ENCODE measurements at regions not wholly inside any gene's neighbourhood (a gene's known extent, or its start where the extent isn't known, plus 50 kb on each side); places are given as distances from the start of the nearest gene placed in this dataset.
"Not testable (repeated sequence)": the region's sequence is repeated elsewhere in the genome, so short reads cannot be mapped to it uniquely, and the experiment has no call there.

GRCh38 chr13:53285896-53286430 is 257.4 kb downstream of the OLFM4 start:
- H3K27me3 ChIP-seq (ENCODE audit: control insufficient read depth, insufficient read depth, low read length), result peaks cover 17% of the 10 kb centered on the region
- H3K4me1 ChIP-seq (ENCODE audit: control insufficient read depth, low read depth, low read length), result no peaks in the 10 kb centered on the region
- no peak overlapping the region for H3K4me3 ChIP-seq (ENCODE audit: low read length)
- no peak overlapping the region for H3K27ac ChIP-seq (ENCODE audit: low read length)
- no peaks in the 10 kb centered on the region for H3K36me3 ChIP-seq (ENCODE audit: control insufficient read depth, low read depth, low read length)
- no peak overlapping the region for H3K9ac ChIP-seq (ENCODE audit: low read length)
- no peaks in the 10 kb centered on the region for H3K9me3 ChIP-seq (ENCODE audit: control insufficient read depth, low read depth, low read length)

- peaks cover 17% of the 10 kb centered on the region for H3K4me1 ChIP-seq (ENCODE audit: control insufficient read depth, low read depth, low read length)
- no peaks in the 10 kb centered on the region for H3K36me3 ChIP-seq (ENCODE audit: control insufficient read depth, low read depth, low read length)
- H3K27ac ChIP-seq (ENCODE audit: low read length), result no peak overlapping the region
- H3K4me3 ChIP-seq (ENCODE audit: low read length), result no peak overlapping the region
- H3K9me3 ChIP-seq (ENCODE audit: control insufficient read depth, low read depth, low read length), result no peaks in the 10 kb centered on the region
- no peak overlapping the region for H3K9ac ChIP-seq (ENCODE audit: low read length)
- no peaks in the 10 kb centered on the region for H3K27me3 ChIP-seq (ENCODE audit: control insufficient read depth, insufficient read depth, low read length)
Observed at GRCh38 chr13:53298396-53298795, 269.8 kb downstream of the OLFM4 start.

- H3K9ac ChIP-seq (ENCODE audit: low read length), result no peak overlapping the region
- H3K27ac ChIP-seq (ENCODE audit: low read length), result no peak overlapping the region
- H3K27me3 ChIP-seq (ENCODE audit: control insufficient read depth, insufficient read depth, low read length), result no peaks in the 10 kb centered on the region
- H3K9me3 ChIP-seq (ENCODE audit: control insufficient read depth, low read depth, low read length), result no peaks in the 10 kb centered on the region
- no peaks in the 10 kb centered on the region for H3K36me3 ChIP-seq (ENCODE audit: control insufficient read depth, low read depth, low read length)
- H3K4me1 ChIP-seq (ENCODE audit: control insufficient read depth, low read depth, low read length), result no peaks in the 10 kb centered on the region
- H3K4me3 ChIP-seq (ENCODE audit: low read length), result no peak overlapping the region
Observed at GRCh38 chr13:53301449-53301848, 272.8 kb downstream of the OLFM4 start.

- H3K4me1 ChIP-seq (ENCODE audit: control insufficient read depth, low read depth, low read length); H3K27ac ChIP-seq (ENCODE audit: low read length); H3K27me3 ChIP-seq (ENCODE audit: control insufficient read depth, insufficient read depth, low read length); H3K9ac ChIP-seq (ENCODE audit: low read length); H3K36me3 ChIP-seq (ENCODE audit: control insufficient read depth, low read depth, low read length); H3K4me3 ChIP-seq (ENCODE audit: low read length); H3K9me3 ChIP-seq (ENCODE audit: control insufficient read depth, low read depth, low read length): not testable (repeated sequence)
Observed at GRCh38 chr13:53305419-53305818, 276.8 kb downstream of the OLFM4 start.

GRCh38 chr13:53310786-53311185 is 282.2 kb downstream of the OLFM4 start:
- no peaks in the 10 kb centered on the region for H3K9me3 ChIP-seq (ENCODE audit: control insufficient read depth, low read depth, low read length)
- peaks cover 12% of the 10 kb centered on the region for H3K4me1 ChIP-seq (ENCODE audit: control insufficient read depth, low read depth, low read length)
- peaks cover 7% of the 10 kb centered on the region for H3K27me3 ChIP-seq (ENCODE audit: control insufficient read depth, insufficient read depth, low read length)
- H3K9ac ChIP-seq (ENCODE audit: low read length), result no peak overlapping the region
- no peak overlapping the region for H3K4me3 ChIP-seq (ENCODE audit: low read length)
- H3K36me3 ChIP-seq (ENCODE audit: control insufficient read depth, low read depth, low read length), result no peaks in the 10 kb centered on the region
- H3K27ac ChIP-seq (ENCODE audit: low read length), result no peak overlapping the region

- Histone ChIP-seq H3K4me1 (ENCODE audit: control insufficient read depth, low read depth, low read length) (peaks cover 12% of the 10 kb centered on the region), H3K9me3 (ENCODE audit: control insufficient read depth, low read depth, low read length) (no peaks in the 10 kb centered on the region), H3K27me3 (ENCODE audit: control insufficient read depth, insufficient read depth, low read length) (peaks cover 7% of the 10 kb centered on the region), H3K27ac (ENCODE audit: low read length) (no peak overlapping the region), H3K4me3 (ENCODE audit: low read length) (no peak overlapping the region), H3K9ac (ENCODE audit: low read length) (no peak overlapping the region), H3K36me3 (ENCODE audit: control insufficient read depth, low read depth, low read length) (no peaks in the 10 kb centered on the region)
Observed at GRCh38 chr13:53311561-53311960, 282.9 kb downstream of the OLFM4 start.

- Histone ChIP-seq H3K9me3 (ENCODE audit: control insufficient read depth, low read depth, low read length) (no peaks in the 10 kb centered on the region), H3K36me3 (ENCODE audit: control insufficient read depth, low read depth, low read length) (no peaks in the 10 kb centered on the region), H3K4me1 (ENCODE audit: control insufficient read depth, low read depth, low read length) (no peaks in the 10 kb centered on the region), H3K9ac (ENCODE audit: low read length) (no peak overlapping the region), H3K27ac (ENCODE audit: low read length) (no peak overlapping the region), H3K27me3 (ENCODE audit: control insufficient read depth, insufficient read depth, low read length) (no peaks in the 10 kb centered on the region), H3K4me3 (ENCODE audit: low read length) (no peak overlapping the region)
Observed at GRCh38 chr13:53321296-53321801, 292.7 kb downstream of the OLFM4 start.

GRCh38 chr13:53324656-53325055 is 296.0 kb downstream of the OLFM4 start:
- H3K4me1 ChIP-seq (ENCODE audit: control insufficient read depth, low read depth, low read length), result no peaks in the 10 kb centered on the region
- no peaks in the 10 kb centered on the region for H3K9me3 ChIP-seq (ENCODE audit: control insufficient read depth, low read depth, low read length)
- no peak overlapping the region for H3K27ac ChIP-seq (ENCODE audit: low read length)
- no peak overlapping the region for H3K9ac ChIP-seq (ENCODE audit: low read length)
- H3K36me3 ChIP-seq (ENCODE audit: control insufficient read depth, low read depth, low read length), result no peaks in the 10 kb centered on the region
- H3K4me3 ChIP-seq (ENCODE audit: low read length), result no peak overlapping the region
- no peaks in the 10 kb centered on the region for H3K27me3 ChIP-seq (ENCODE audit: control insufficient read depth, insufficient read depth, low read length)

GRCh38 chr13:53326716-53327115 is 298.1 kb downstream of the OLFM4 start:
- no peaks in the 10 kb centered on the region for H3K9me3 ChIP-seq (ENCODE audit: control insufficient read depth, low read depth, low read length)
- no peaks in the 10 kb centered on the region for H3K27me3 ChIP-seq (ENCODE audit: control insufficient read depth, insufficient read depth, low read length)
- no peaks in the 10 kb centered on the region for H3K4me1 ChIP-seq (ENCODE audit: control insufficient read depth, low read depth, low read length)
- H3K9ac ChIP-seq (ENCODE audit: low read length), result no peak overlapping the region
- no peaks in the 10 kb centered on the region for H3K36me3 ChIP-seq (ENCODE audit: control insufficient read depth, low read depth, low read length)
- H3K27ac ChIP-seq (ENCODE audit: low read length), result no peak overlapping the region
- no peak overlapping the region for H3K4me3 ChIP-seq (ENCODE audit: low read length)

- Histone ChIP-seq H3K9me3 (ENCODE audit: control insufficient read depth, low read depth, low read length) (no peaks in the 10 kb centered on the region), H3K27me3 (ENCODE audit: control insufficient read depth, insufficient read depth, low read length) (no peaks in the 10 kb centered on the region), H3K36me3 (ENCODE audit: control insufficient read depth, low read depth, low read length) (no peaks in the 10 kb centered on the region), H3K9ac (ENCODE audit: low read length) (no peak overlapping the region), H3K4me1 (ENCODE audit: control insufficient read depth, low read depth, low read length) (no peaks in the 10 kb centered on the region), H3K27ac (ENCODE audit: low read length) (no peak overlapping the region), H3K4me3 (ENCODE audit: low read length) (no peak overlapping the region)
Observed at GRCh38 chr13:53327680-53328315, 299.2 kb downstream of the OLFM4 start.

GRCh38 chr13:53336441-53337160 is 308.0 kb downstream of the OLFM4 start:
- H3K4me1 ChIP-seq (ENCODE audit: control insufficient read depth, low read depth, low read length), result peaks cover 5% of the 10 kb centered on the region
- no peak overlapping the region for H3K4me3 ChIP-seq (ENCODE audit: low read length)
- H3K27ac ChIP-seq (ENCODE audit: low read length), result no peak overlapping the region
- H3K27me3 ChIP-seq (ENCODE audit: control insufficient read depth, insufficient read depth, low read length), result peaks cover 13% of the 10 kb centered on the region
- H3K36me3 ChIP-seq (ENCODE audit: control insufficient read depth, low read depth, low read length), result no peaks in the 10 kb centered on the region
- no peak overlapping the region for H3K9ac ChIP-seq (ENCODE audit: low read length)
- no peaks in the 10 kb centered on the region for H3K9me3 ChIP-seq (ENCODE audit: control insufficient read depth, low read depth, low read length)

GRCh38 chr13:53338760-53339159 is 310.1 kb downstream of the OLFM4 start:
- H3K9me3 ChIP-seq (ENCODE audit: control insufficient read depth, low read depth, low read length), result no peaks in the 10 kb centered on the region
- H3K36me3 ChIP-seq (ENCODE audit: control insufficient read depth, low read depth, low read length), result no peaks in the 10 kb centered on the region
- H3K27me3 ChIP-seq (ENCODE audit: control insufficient read depth, insufficient read depth, low read length), result peaks cover 24% of the 10 kb centered on the region
- no peak overlapping the region for H3K27ac ChIP-seq (ENCODE audit: low read length)
- no peak overlapping the region for H3K9ac ChIP-seq (ENCODE audit: low read length)
- peaks cover 19% of the 10 kb centered on the region for H3K4me1 ChIP-seq (ENCODE audit: control insufficient read depth, low read depth, low read length)
- H3K4me3 ChIP-seq (ENCODE audit: low read length), result no peak overlapping the region

Data from iPS-18a (cell line).